B cell (primary cell): ENCODE measurements at regions not wholly inside any gene's neighbourhood (a gene's known extent, or its start where the extent isn't known, plus 50 kb on each side); places are given as distances from the start of the nearest gene placed in this dataset.

Experiments used
- CTCF ChIP-seq: fragments of 200-600 bp; IDR thresholded peaks from one replicate; pipeline ENCODE4 v1.8.0; 2022; ENCODE audit warnings: antibody characterized with exemption, mild to moderate bottlenecking
- EZH2 ChIP-seq: IDR thresholded peaks from 2 replicates; pipeline ENCODE4 v1.6.1; 2012; ENCODE audit warnings: borderline replicate concordance, low read depth, mild to moderate bottlenecking, moderate library complexity, low read length; ENCODE audit not compliant: insufficient read depth, poor library complexity, severe bottlenecking

- TF ChIP-seq CTCF (no peak), EZH2 (no peak)
Measured at GRCh38 chrX:110408949-110409588, 50.4 kb downstream of the RTL9 start.
